HEK293T (cell line): ENCODE measurements at regions not wholly inside any gene's neighbourhood (a gene's known extent, or its start where the extent isn't known, plus 50 kb on each side); places are given as distances from the start of the nearest gene placed in this dataset.

ENCODE experiments used
- CTCF ChIA-PET: fragments of 350-600 bp; formaldehyde crosslinking; extraction: SDS; loops from one replicate; lab custom pipeline; 2021; ENCODE audit warnings: antibody characterized with exemption, inconsistent platforms; lab: Yijun Ruan, JAX
- POLR2A ChIA-PET: fragments of 350-600 bp; formaldehyde crosslinking; extraction: SDS; loops from one replicate; lab custom pipeline; 2020; ENCODE audit warnings: antibody characterized with exemption, inconsistent platforms; lab: Yijun Ruan, JAX
- DNase-seq: peaks from one replicate; pipeline ENCODE4 v3.0.0; 2012; ENCODE audit warnings: mixed read lengths; ENCODE audit errors: extremely low spot score
- ARNT ChIP-seq: fragments of 450-650 bp; IDR thresholded peaks from 2 replicates; pipeline ENCODE4 v1.6.1; 2017; ENCODE audit warnings: mild to moderate bottlenecking
- BHLHE40 ChIP-seq: fragments of 450-650 bp; IDR thresholded peaks from 2 replicates; pipeline ENCODE4 v1.6.1; 2016; ENCODE audit warnings: mild to moderate bottlenecking, moderate library complexity, borderline replicate concordance
- CTBP1 ChIP-seq: fragments of 450-650 bp; IDR thresholded peaks from 2 replicates; pipeline ENCODE4 v1.6.1; 2016; ENCODE audit warnings: borderline replicate concordance
- ELF4 ChIP-seq: fragments of 450-650 bp; IDR thresholded peaks from 2 replicates; pipeline ENCODE4 v1.6.1; 2017; ENCODE audit warnings: antibody characterized with exemption
- FOXA1 ChIP-seq: fragments of 450-650 bp; IDR thresholded peaks from 2 replicates; pipeline ENCODE4 v1.6.1; 2016; ENCODE audit warnings: mild to moderate bottlenecking
- FOXK2 ChIP-seq: fragments of 450-650 bp; IDR thresholded peaks from 2 replicates; pipeline ENCODE4 v1.6.1; 2016; ENCODE audit warnings: mild to moderate bottlenecking
- FOXM1 ChIP-seq: fragments of 450-650 bp; IDR thresholded peaks from 2 replicates; pipeline ENCODE4 v1.6.1; 2017; ENCODE audit warnings: mild to moderate bottlenecking, borderline replicate concordance
- HDGF ChIP-seq: fragments of 450-650 bp; IDR thresholded peaks from 2 replicates; pipeline ENCODE4 v1.6.1; 2017; ENCODE audit warnings: antibody characterized with exemption, borderline replicate concordance
- L3MBTL2 ChIP-seq: fragments of 450-650 bp; conservative IDR thresholded peaks from 2 replicates; pipeline ENCODE4 v1.6.1; 2016; ENCODE audit warnings: mild to moderate bottlenecking
- LEF1 ChIP-seq: fragments of 450-650 bp; IDR thresholded peaks from 2 replicates; pipeline ENCODE4 v1.6.1; 2017; ENCODE audit warnings: mild to moderate bottlenecking, borderline replicate concordance
- NFRKB ChIP-seq: fragments of 450-650 bp; IDR thresholded peaks from 2 replicates; pipeline ENCODE4 v1.6.1; 2016; ENCODE audit warnings: mild to moderate bottlenecking, moderate library complexity
- PKNOX1 ChIP-seq: fragments of 450-650 bp; IDR thresholded peaks from 2 replicates; pipeline ENCODE4 v1.6.1; 2016
- SP1 ChIP-seq: fragments of 450-650 bp; IDR thresholded peaks from 2 replicates; pipeline ENCODE4 v1.6.1; 2017
- SUZ12 ChIP-seq: fragments of 450-650 bp; IDR thresholded peaks from 2 replicates; pipeline ENCODE4 v1.6.1; 2016; ENCODE audit warnings: mild to moderate bottlenecking
- TARDBP ChIP-seq: fragments of 450-650 bp; IDR thresholded peaks from 2 replicates; pipeline ENCODE4 v1.6.1; 2016
- ZNF384 ChIP-seq: fragments of 450-650 bp; IDR thresholded peaks from 2 replicates; pipeline ENCODE4 v1.6.1; 2016

- ChIA-PET POLR2A (no interaction called here), CTCF (no interaction called here)
- no peak for DNase-seq
- TF ChIP-seq LEF1 (no peak), ELF4 (no peak), FOXA1 (no peak), ZNF384 (no peak), TARDBP (no peak), SP1 (no peak), L3MBTL2 (no peak), HDGF (no peak), FOXM1 (no peak)
Observed at GRCh38 chr5:156169495-156169894, 157.5 kb upstream of the SGCD start.

GRCh38 chr5:156170351-156170961 lies 156.5 kb upstream of the SGCD start:
- no peak for DNase-seq
- TF ChIP-seq LEF1 (no peak), FOXM1 (no peak), ELF4 (no peak), L3MBTL2 (no peak), SUZ12 (no peak), FOXK2 (no peak), PKNOX1 (no peak), BHLHE40 (no peak), ARNT (no peak), FOXA1 (no peak), TARDBP (no peak), ZNF384 (no peak), HDGF (no peak), NFRKB (no peak), SP1 (no peak)
- CTCF ChIA-PET = no interaction called here
- POLR2A ChIA-PET = no interaction called here

GRCh38 chr5:156174225-156174624 lies 152.7 kb upstream of the SGCD start:
- no peak for DNase-seq
- TF ChIP-seq ARNT (no peak), TARDBP (no peak), FOXM1 (no peak), HDGF (no peak), NFRKB (no peak), SP1 (no peak), SUZ12 (no peak), LEF1 (no peak), PKNOX1 (no peak), L3MBTL2 (no peak), BHLHE40 (no peak), FOXK2 (no peak), ZNF384 (no peak), FOXA1 (no peak), ELF4 (no peak), CTBP1 (no peak)
- ChIA-PET POLR2A (no interaction called here), CTCF (no interaction called here)

DNA sequence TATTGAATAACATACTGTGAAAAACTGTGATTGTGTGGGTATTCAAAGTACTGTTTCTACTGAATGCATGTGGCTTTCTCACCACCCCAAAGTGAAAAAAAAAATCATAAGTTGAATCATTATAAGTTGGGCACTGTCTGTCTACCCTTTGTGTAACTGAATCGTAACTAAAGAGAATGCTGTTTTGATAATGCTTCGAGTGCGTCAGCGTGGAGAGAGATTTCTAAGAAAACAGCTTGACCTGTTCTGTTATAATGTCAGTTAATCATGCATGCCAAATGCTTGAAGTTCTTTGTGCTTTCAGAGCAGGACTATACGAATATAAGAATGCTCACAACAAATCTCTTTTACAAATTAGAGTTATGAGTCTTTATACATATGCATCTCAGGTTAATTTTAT lies 148.8 kb upstream of the SGCD start:
- no peak for DNase-seq
- CTCF ChIA-PET = no interaction called here
- no peak for TF ChIP-seq FOXK2
- no peak for TF ChIP-seq SP1
- no peak for TF ChIP-seq FOXA1
- no peak for TF ChIP-seq PKNOX1
- TF ChIP-seq FOXM1 = no peak
- no peak for TF ChIP-seq ARNT
- no peak for TF ChIP-seq LEF1
- no peak for TF ChIP-seq ZNF384
- TF ChIP-seq HDGF = no peak
- TF ChIP-seq L3MBTL2 = no peak
- no peak for TF ChIP-seq BHLHE40
- no peak for TF ChIP-seq CTBP1
- TF ChIP-seq TARDBP = no peak
- no peak for TF ChIP-seq SUZ12
- TF ChIP-seq ELF4 = no peak
- no peak for TF ChIP-seq NFRKB
- POLR2A ChIA-PET = no interaction called here

DNA sequence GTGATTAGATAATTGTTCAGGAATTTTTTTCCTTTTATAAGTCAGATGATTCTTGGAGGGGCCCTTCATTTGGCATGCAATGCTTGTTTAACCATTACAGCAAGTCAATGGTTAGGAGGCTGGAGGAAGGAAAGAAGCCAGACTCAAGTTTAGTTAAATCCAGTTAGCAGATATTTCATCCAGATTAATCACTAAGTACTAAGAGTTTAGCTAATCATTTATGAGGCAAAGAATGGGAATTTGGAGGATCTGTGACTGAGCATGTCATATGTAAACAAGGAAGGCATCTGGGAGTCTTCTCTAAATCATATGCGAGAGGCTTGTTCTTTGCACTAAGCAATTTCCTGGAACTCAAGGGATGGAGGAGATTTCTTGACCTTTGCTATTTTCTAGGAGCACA lies 145.3 kb upstream of the SGCD start:
- CTCF ChIA-PET = no interaction called here
- POLR2A ChIA-PET = no interaction called here
- TF ChIP-seq FOXA1 = no peak
- TF ChIP-seq NFRKB = no peak
- TF ChIP-seq ZNF384 = no peak
- no peak for TF ChIP-seq SUZ12
- TF ChIP-seq L3MBTL2 = no peak
- no peak for DNase-seq

GRCh38 chr5:156182174-156182967 lies 144.6 kb upstream of the SGCD start:
- ChIA-PET POLR2A (no interaction called here), CTCF (no interaction called here)
- TF ChIP-seq LEF1 (no peak), ARNT (no peak), PKNOX1 (no peak), FOXA1 (no peak), ELF4 (no peak), NFRKB (no peak), FOXM1 (no peak), SP1 (no peak), CTBP1 (no peak), SUZ12 (no peak), TARDBP (no peak), HDGF (no peak), FOXK2 (no peak)
- no peak for DNase-seq
